ENCODE measurements at regions not wholly inside any gene's neighbourhood (a gene's known extent, or its start where the extent isn't known, plus 50 kb on each side); places are given as distances from the start of the nearest gene placed in this dataset.
"Not testable (repeated sequence)": the region's sequence is repeated elsewhere in the genome, so short reads cannot be mapped to it uniquely, and the experiment has no call there.

GRCh38 chr21:20187028-20187427, 811.2 kb upstream of the NCAM2 start:
- H3K4me1 Mint-ChIP-seq (ENCODE audit: low read depth, unreplicated experiment): no peaks in the 10 kb centered on the region
- H3K27ac ChIP-seq (ENCODE audit: low read depth, low read length): no peak overlapping the region
- TF ChIP-seq, protein P1, sequence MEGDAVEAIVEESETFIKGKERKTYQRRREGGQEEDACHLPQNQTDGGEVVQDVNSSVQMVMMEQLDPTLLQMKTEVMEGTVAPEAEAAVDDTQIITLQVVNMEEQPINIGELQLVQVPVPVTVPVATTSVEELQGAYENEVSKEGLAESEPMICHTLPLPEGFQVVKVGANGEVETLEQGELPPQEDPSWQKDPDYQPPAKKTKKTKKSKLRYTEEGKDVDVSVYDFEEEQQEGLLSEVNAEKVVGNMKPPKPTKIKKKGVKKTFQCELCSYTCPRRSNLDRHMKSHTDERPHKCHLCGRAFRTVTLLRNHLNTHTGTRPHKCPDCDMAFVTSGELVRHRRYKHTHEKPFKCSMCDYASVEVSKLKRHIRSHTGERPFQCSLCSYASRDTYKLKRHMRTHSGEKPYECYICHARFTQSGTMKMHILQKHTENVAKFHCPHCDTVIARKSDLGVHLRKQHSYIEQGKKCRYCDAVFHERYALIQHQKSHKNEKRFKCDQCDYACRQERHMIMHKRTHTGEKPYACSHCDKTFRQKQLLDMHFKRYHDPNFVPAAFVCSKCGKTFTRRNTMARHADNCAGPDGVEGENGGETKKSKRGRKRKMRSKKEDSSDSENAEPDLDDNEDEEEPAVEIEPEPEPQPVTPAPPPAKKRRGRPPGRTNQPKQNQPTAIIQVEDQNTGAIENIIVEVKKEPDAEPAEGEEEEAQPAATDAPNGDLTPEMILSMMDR (IDR thresholded peaks at IDR 0.05; ENCODE audit: insufficient read depth, low read depth, low read length): no peak
- no peak for TF ChIP-seq EZH2 (IDR thresholded peaks at IDR 0.05; ENCODE audit: insufficient read depth, low read length)
- no peaks in the 10 kb centered on the region for H3K9me3 Mint-ChIP-seq (ENCODE audit: unreplicated experiment)
- H3K4me3 Mint-ChIP-seq (ENCODE audit: unreplicated experiment): no peak overlapping the region
- FAIRE-seq (no peak), DNase-seq (ENCODE audit: low read depth) (no peak)
- H4K20me1 ChIP-seq (ENCODE audit: insufficient read depth, low read length): no peaks in the 10 kb centered on the region
- no peaks in the 10 kb centered on the region for H3K27me3 ChIP-seq (ENCODE audit: insufficient read depth, low read length)
- H3K9ac ChIP-seq (ENCODE audit: low read length): no peak overlapping the region
- no peak overlapping the region for H3K4me3 ChIP-seq (ENCODE audit: insufficient read depth, low read depth, low read length)
- no peaks in the 10 kb centered on the region for H3K27me3 Mint-ChIP-seq (ENCODE audit: low read depth, unreplicated experiment)
- H3K9me3 ChIP-seq (ENCODE audit: insufficient read depth, low read depth, low read length): peaks cover 2% of the 10 kb centered on the region
- no peaks in the 10 kb centered on the region for H3K36me3 ChIP-seq (ENCODE audit: insufficient read depth, low read length)
- H3K79me2 ChIP-seq (ENCODE audit: insufficient read depth, low read length): no peaks in the 10 kb centered on the region
- H3K4me1 ChIP-seq (ENCODE audit: insufficient read depth, low read length): no peaks in the 10 kb centered on the region
- H3K36me3 Mint-ChIP-seq (ENCODE audit: low read depth, unreplicated experiment): no peaks in the 10 kb centered on the region
- no peak overlapping the region for H3K4me2 ChIP-seq (ENCODE audit: low read length)
- no peak overlapping the region for H2AFZ ChIP-seq (ENCODE audit: low read depth, low read length)
- H3K27ac Mint-ChIP-seq (ENCODE audit: unreplicated experiment): no peak overlapping the region

DNA sequence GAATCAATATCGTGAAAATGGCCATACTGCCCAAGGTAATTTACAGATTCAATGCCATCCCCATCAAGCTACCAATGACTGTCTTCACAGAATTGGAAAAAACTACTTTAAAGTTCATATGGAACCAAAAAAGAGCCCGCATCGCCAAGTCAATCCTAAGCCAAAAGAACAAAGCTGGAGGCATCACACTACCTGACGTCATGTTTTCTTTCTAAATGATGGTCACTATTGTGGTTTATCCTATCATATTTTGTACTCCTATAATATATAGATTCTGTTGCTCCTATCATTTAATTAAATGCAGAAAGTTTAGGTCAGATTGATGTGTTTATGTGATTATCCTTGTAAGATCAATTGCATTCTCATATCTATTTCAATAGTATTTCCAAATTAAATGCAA, 796.9 kb upstream of the NCAM2 start:
- H4K20me1 ChIP-seq (ENCODE audit: insufficient read depth, low read length); H3K27me3 Mint-ChIP-seq (ENCODE audit: low read depth, unreplicated experiment); H3K4me1 ChIP-seq (ENCODE audit: insufficient read depth, low read length); H3K79me2 ChIP-seq (ENCODE audit: insufficient read depth, low read length); FAIRE-seq; DNase-seq (ENCODE audit: low read depth); H2AFZ ChIP-seq (ENCODE audit: low read depth, low read length); H3K4me3 Mint-ChIP-seq (ENCODE audit: unreplicated experiment); H3K9ac ChIP-seq (ENCODE audit: low read length); H3K27ac Mint-ChIP-seq (ENCODE audit: unreplicated experiment); H3K4me1 Mint-ChIP-seq (ENCODE audit: low read depth, unreplicated experiment); H3K36me3 Mint-ChIP-seq (ENCODE audit: low read depth, unreplicated experiment); H3K27ac ChIP-seq (ENCODE audit: low read depth, low read length); H3K4me2 ChIP-seq (ENCODE audit: low read length); H3K9me3 Mint-ChIP-seq (ENCODE audit: unreplicated experiment); H3K36me3 ChIP-seq (ENCODE audit: insufficient read depth, low read length); H3K9me3 ChIP-seq (ENCODE audit: insufficient read depth, low read depth, low read length); H3K27me3 ChIP-seq (ENCODE audit: insufficient read depth, low read length); H3K4me3 ChIP-seq (ENCODE audit: insufficient read depth, low read depth, low read length): not testable (repeated sequence)

DNA sequence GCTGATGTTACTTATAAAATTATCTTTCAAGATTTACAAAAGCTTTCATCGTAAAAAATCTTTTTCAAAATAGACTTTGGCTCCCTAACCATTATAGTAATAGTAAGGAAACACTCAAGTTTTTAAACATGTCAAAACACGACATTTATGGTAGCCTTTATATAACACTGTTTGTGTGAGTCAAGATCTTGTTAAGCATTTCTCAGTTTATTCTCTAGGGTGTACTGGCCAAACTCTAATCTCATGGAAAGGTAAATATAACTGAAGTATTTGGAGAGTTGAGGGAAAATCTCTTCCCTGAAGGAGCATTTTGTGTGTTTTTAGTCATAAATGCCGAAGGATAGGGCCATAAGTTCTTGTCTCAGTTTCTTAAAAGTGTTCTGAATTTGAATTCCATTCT, 790.9 kb upstream of the NCAM2 start:
- H4K20me1 ChIP-seq (ENCODE audit: insufficient read depth, low read length): no peaks in the 10 kb centered on the region
- Mint-ChIP-seq H3K4me3 (ENCODE audit: unreplicated experiment) (no peak overlapping the region), H3K36me3 (ENCODE audit: low read depth, unreplicated experiment) (no peaks in the 10 kb centered on the region), H3K4me1 (ENCODE audit: low read depth, unreplicated experiment) (no peaks in the 10 kb centered on the region), H3K27ac (ENCODE audit: unreplicated experiment) (no peak overlapping the region), H3K9me3 (ENCODE audit: unreplicated experiment) (no peaks in the 10 kb centered on the region), H3K27me3 (ENCODE audit: low read depth, unreplicated experiment) (no peaks in the 10 kb centered on the region)
- H3K9ac ChIP-seq (ENCODE audit: low read length): no peak overlapping the region
- DNase-seq (ENCODE audit: low read depth) (no peak), FAIRE-seq (no peak)
- H3K4me3 ChIP-seq (ENCODE audit: insufficient read depth, low read depth, low read length): no peak overlapping the region
- no peak overlapping the region for H2AFZ ChIP-seq (ENCODE audit: low read depth, low read length)
- no peaks in the 10 kb centered on the region for H3K27me3 ChIP-seq (ENCODE audit: insufficient read depth, low read length)
- H3K79me2 ChIP-seq (ENCODE audit: insufficient read depth, low read length): no peaks in the 10 kb centered on the region
- H3K9me3 ChIP-seq (ENCODE audit: insufficient read depth, low read depth, low read length): no peaks in the 10 kb centered on the region
- TF ChIP-seq, protein P1 (IDR thresholded peaks at IDR 0.05; ENCODE audit: insufficient read depth, low read depth, low read length): no peak
- no peak for TF ChIP-seq EZH2 (IDR thresholded peaks at IDR 0.05; ENCODE audit: insufficient read depth, low read length)
- no peak overlapping the region for H3K27ac ChIP-seq (ENCODE audit: low read depth, low read length)
- H3K4me1 ChIP-seq (ENCODE audit: insufficient read depth, low read length): no peaks in the 10 kb centered on the region
- no peaks in the 10 kb centered on the region for H3K36me3 ChIP-seq (ENCODE audit: insufficient read depth, low read length)
- H3K4me2 ChIP-seq (ENCODE audit: low read length): no peak overlapping the region

Data from astrocyte (in vitro differentiated cells and primary cell).